HCT116 (cell line): ENCODE measurements at regions not wholly inside any gene's neighbourhood (a gene's known extent, or its start where the extent isn't known, plus 50 kb on each side); places are given as distances from the start of the nearest gene placed in this dataset.

ENCODE experiments used
- ATAC-seq: fragments of 200-7000 bp; cut with Tn5 transposase; 2 replicates; pipeline ENCODE4 v1.9.1; 2020; ENCODE audit warnings: mild to moderate bottlenecking, moderate library complexity
- BruUV-seq: library from RNA; stranded (reverse); fragments of 400-500 nt; replicated peaks from 2 replicates; lab custom pipeline; 2021; lab: Mats Ljungman, UMichigan
- CTCF ChIA-PET: fragments of 300-600 bp; sonication (Branson Sonifier 250); formaldehyde crosslinking; loops from one replicate; lab custom pipeline; 2021; ENCODE audit warnings: antibody characterized with exemption; lab: Charles Lee
- POLR2A ChIA-PET: fragments of 300-600, 350-600 bp; sonication (Branson Sonifier 250); formaldehyde crosslinking; loops from one replicate; lab custom pipeline; 2021; ENCODE audit warnings: antibody characterized with exemption; lab: Charles Lee
- RAD21 ChIA-PET, 2 experiments: fragments of 300-600 bp; sonication (Branson Sonifier 250); formaldehyde crosslinking; loops; one replicate each; lab custom pipeline; 2023; ENCODE audit warnings: low total read pairs in 2 of 2; ENCODE audit not compliant: uncharacterized antibody in 2 of 2, unreplicated experiment in 2 of 2, low non-redundant PET in 1 of 2; lab: Charles Lee
- DNase-seq: peaks from one replicate; pipeline ENCODE4 v3.0.0-alpha.2; 2010; ENCODE audit warnings: low read depth, low spot score
- H2AFZ ChIP-seq: fragments of 200-600 bp; shearing (Covaris generic), sonication (generic); 2 replicates; pipeline ENCODE4 v1.6.1; 2017; ENCODE audit warnings: low read depth, mixed run types, mixed read lengths, antibody characterized with exemption, low read length; ENCODE audit not compliant: poor library complexity, severe bottlenecking
- H3K27ac ChIP-seq: 2 replicates; pipeline ENCODE4 v1.5.1; 2012; ENCODE audit warnings: low read depth, low read length
- H3K27me3 ChIP-seq: fragments of 200-600 bp; sonication (generic); 2 replicates; pipeline ENCODE4 v1.6.1; 2016; ENCODE audit warnings: mixed run types, low read length, mixed read lengths; ENCODE audit not compliant: insufficient read depth
- H3K36me3 ChIP-seq, 2 experiments: fragments of 200-500 bp in 1 of 2; fragments of 200-600 bp in 1 of 2; sonication (Bioruptor generic) in 1 of 2; sonication (generic) in 1 of 2; 2 replicates each; pipeline versions ENCODE4 v1.5.1 to v1.6.1; 2014 to 2016; ENCODE audit warnings: low read length in 2 of 2, inconsistent platforms in 1 of 2, mixed read lengths in 1 of 2, mixed run types in 1 of 2; ENCODE audit not compliant: insufficient read depth in 2 of 2, control insufficient read depth in 1 of 2
- H3K4me1 ChIP-seq, 2 experiments: fragments of 200-600 bp in 1 of 2; sonication (generic) in 1 of 2; 2 replicates each; pipeline versions ENCODE4 v1.5.1 to v1.6.1; 2012 to 2017; ENCODE audit warnings: low read length in 2 of 2, inconsistent platforms in 1 of 2, mild to moderate bottlenecking in 1 of 2, mixed read lengths in 1 of 2, mixed run types in 1 of 2, moderate library complexity in 1 of 2; ENCODE audit not compliant: insufficient read depth in 2 of 2, control insufficient read depth in 1 of 2
- H3K4me2 ChIP-seq: fragments of 200-600 bp; sonication (generic); 2 replicates; pipeline ENCODE4 v1.6.1; 2017; ENCODE audit warnings: mixed run types, low read length, mixed read lengths
- H3K4me3 ChIP-seq, 2 experiments: fragments of 200-600 bp in 1 of 2; sonication (generic) in 1 of 2; replicated peaks in 1 of 2; 2 replicates each; pipeline ENCODE4 v1.5.1; 2011 to 2016; ENCODE audit warnings: low read length in 2 of 2, control low read depth in 1 of 2, low read depth in 1 of 2, mild to moderate bottlenecking in 1 of 2, mixed read lengths in 1 of 2, mixed run types in 1 of 2
- H3K79me2 ChIP-seq: fragments of 200-600 bp; sonication (generic); 2 replicates; pipeline ENCODE4 v1.6.1; 2017; ENCODE audit warnings: mild to moderate bottlenecking, mixed run types, low read length, moderate library complexity, mixed read lengths; ENCODE audit not compliant: insufficient read depth
- H3K9ac ChIP-seq: fragments of 200-600 bp; sonication (generic); 2 replicates; pipeline ENCODE4 v1.6.1; 2016; ENCODE audit warnings: low read length, mixed read lengths
- H3K9me2 ChIP-seq: fragments of 200-600 bp; sonication (generic), shearing (Covaris generic); 2 replicates; pipeline ENCODE4 v1.6.1; 2017; ENCODE audit warnings: mixed run types, mild to moderate bottlenecking, moderate library complexity; ENCODE audit not compliant: insufficient read depth
- H3K9me3 ChIP-seq, 2 experiments: fragments of 200-500 bp in 1 of 2; fragments of 200-600 bp in 1 of 2; sonication (Bioruptor generic) in 1 of 2; sonication (generic) in 1 of 2; 2 replicates each; pipeline ENCODE4 v1.6.1; 2014 to 2017; ENCODE audit warnings: low read length in 2 of 2, mixed read lengths in 2 of 2, inconsistent platforms in 1 of 2, low read depth in 1 of 2, mild to moderate bottlenecking in 1 of 2, mixed run types in 1 of 2, moderate library complexity in 1 of 2; ENCODE audit not compliant: control insufficient read depth in 1 of 2, insufficient read depth in 1 of 2
- H4K20me1 ChIP-seq: fragments of 200-600 bp; sonication (generic), shearing (Covaris generic); 2 replicates; pipeline ENCODE4 v1.6.1; 2017; ENCODE audit warnings: mixed run types, mild to moderate bottlenecking, moderate library complexity; ENCODE audit not compliant: insufficient read depth
- CEBPB ChIP-seq: IDR thresholded peaks from 2 replicates; pipeline ENCODE4 v1.6.1; 2012; ENCODE audit warnings: low read depth
- EGR1 ChIP-seq: IDR thresholded peaks from 2 replicates; pipeline ENCODE4 v1.6.1; 2012; ENCODE audit warnings: low read depth
- ELF1 ChIP-seq: IDR thresholded peaks from 2 replicates; pipeline ENCODE4 v1.6.1; 2012; ENCODE audit warnings: low read depth, borderline replicate concordance
- EZH2 ChIP-seq: fragments of 200-600 bp; sonication (generic); IDR thresholded peaks from 2 replicates; pipeline ENCODE4 v1.6.1; 2017; ENCODE audit warnings: antibody characterized with exemption, mixed run types
- FOSL1 ChIP-seq: IDR thresholded peaks from 2 replicates; pipeline ENCODE4 v1.6.1; 2012; ENCODE audit warnings: low read depth
- JUND ChIP-seq: IDR thresholded peaks from 2 replicates; pipeline ENCODE4 v1.6.1; 2012
- POLR2A ChIP-seq: IDR thresholded peaks from 2 replicates; pipeline ENCODE4 v1.7.0; 2011; ENCODE audit warnings: borderline replicate concordance; ENCODE audit not compliant: insufficient read depth, insufficient read length; ENCODE audit errors: extremely low read depth
- POLR2AphosphoS5 ChIP-seq: IDR thresholded peaks from 2 replicates; pipeline ENCODE4 v1.6.1; 2011; ENCODE audit warnings: mild to moderate bottlenecking, low read depth, low read length, moderate library complexity
- SIN3A ChIP-seq: IDR thresholded peaks from 2 replicates; pipeline ENCODE4 v1.6.1; 2012; ENCODE audit warnings: low read depth
- SP1 ChIP-seq: IDR thresholded peaks from 2 replicates; pipeline ENCODE4 v1.6.1; 2012; ENCODE audit warnings: low read depth
- SRF ChIP-seq: IDR thresholded peaks from 2 replicates; pipeline ENCODE4 v1.6.1; 2012; ENCODE audit warnings: low read depth
- YY1 ChIP-seq: IDR thresholded peaks from 2 replicates; pipeline ENCODE4 v1.6.1; 2011; ENCODE audit warnings: low read length, low read depth, moderate library complexity, mild to moderate bottlenecking; ENCODE audit not compliant: insufficient replicate concordance; ENCODE audit errors: extremely low read depth
- ZNF274 ChIP-seq: fragments of 200-500 bp; sonication (Bioruptor generic); IDR thresholded peaks from 2 replicates; pipeline ENCODE4 v1.6.1; 2014; ENCODE audit warnings: mild to moderate bottlenecking, low read depth, low read length, inconsistent platforms
- intact Hi-C: fragments of 100-400 bp; cut with micrococcal nuclease; formaldehyde crosslinking; loops from 2 replicates; pipeline ENCODE4 v1.10.0; 2022
- TF ChIP-seq, protein P1 (sequence below): IDR thresholded peaks from 2 replicates; pipeline ENCODE4 v1.6.1; 2012
- TF ChIP-seq, protein P2 (sequence below), 3 experiments: fragments of 200-600 bp in 1 of 3; sonication (generic) in 1 of 3; IDR thresholded peaks in 2 of 3; conservative IDR thresholded peaks in 1 of 3; 2 replicates each; pipeline ENCODE4 v1.5.1; 2012 to 2017; ENCODE audit warnings: low read depth in 2 of 3, low read length in 2 of 3, antibody characterized with exemption in 1 of 3, borderline replicate concordance in 1 of 3, control low read depth in 1 of 3, mild to moderate bottlenecking in 1 of 3, mixed read lengths in 1 of 3, mixed run types in 1 of 3, moderate library complexity in 1 of 3; ENCODE audit not compliant: insufficient read depth in 1 of 3
- TF ChIP-seq, protein P3 (sequence below): IDR thresholded peaks from 2 replicates; pipeline ENCODE4 v1.6.1; 2012

- H3K36me3 ChIP-seq = no peaks in the 10 kb centered on the region
- RAD21 ChIA-PET = no interaction called here
- H3K4me2 ChIP-seq = no peak overlapping the region
- no peak for ATAC-seq
- H2AFZ ChIP-seq = no peak overlapping the region
- no peak overlapping the region for H3K4me3 ChIP-seq
- intact Hi-C loops = no loop called here
- no peaks in the 10 kb centered on the region for H4K20me1 ChIP-seq
- H3K9ac ChIP-seq = no peak overlapping the region
- POLR2A ChIA-PET = no interaction called here
- peaks cover 5 to 10% of the 10 kb centered on the region in 2 experiments; a peak in 3 of 4 replicates for H3K9me3 ChIP-seq
- H3K27ac ChIP-seq = no peak overlapping the region
- no peaks in the 10 kb centered on the region for H3K4me1 ChIP-seq
- H3K27me3 ChIP-seq = no peaks in the 10 kb centered on the region
- H3K79me2 ChIP-seq = no peaks in the 10 kb centered on the region
- CTCF ChIA-PET = no interaction called here
- no peaks in the 10 kb centered on the region for H3K9me2 ChIP-seq
- BruUV-seq = no TSS peak
- DNase-seq = no peak
- TF ChIP-seq SRF (no peak), YY1 (no peak), CEBPB (no peak), SP1 (no peak), EGR1 (no peak), FOSL1 (no peak), POLR2A (no peak), SIN3A (no peak), EZH2 (no peak), JUND (no peak), ELF1 (no peak), ZNF274 (no peak), POLR2AphosphoS5 (no peak)
- TF ChIP-seq, protein P1, sequence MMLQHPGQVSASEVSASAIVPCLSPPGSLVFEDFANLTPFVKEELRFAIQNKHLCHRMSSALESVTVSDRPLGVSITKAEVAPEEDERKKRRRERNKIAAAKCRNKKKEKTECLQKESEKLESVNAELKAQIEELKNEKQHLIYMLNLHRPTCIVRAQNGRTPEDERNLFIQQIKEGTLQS = no peak
- TF ChIP-seq, protein P2, sequence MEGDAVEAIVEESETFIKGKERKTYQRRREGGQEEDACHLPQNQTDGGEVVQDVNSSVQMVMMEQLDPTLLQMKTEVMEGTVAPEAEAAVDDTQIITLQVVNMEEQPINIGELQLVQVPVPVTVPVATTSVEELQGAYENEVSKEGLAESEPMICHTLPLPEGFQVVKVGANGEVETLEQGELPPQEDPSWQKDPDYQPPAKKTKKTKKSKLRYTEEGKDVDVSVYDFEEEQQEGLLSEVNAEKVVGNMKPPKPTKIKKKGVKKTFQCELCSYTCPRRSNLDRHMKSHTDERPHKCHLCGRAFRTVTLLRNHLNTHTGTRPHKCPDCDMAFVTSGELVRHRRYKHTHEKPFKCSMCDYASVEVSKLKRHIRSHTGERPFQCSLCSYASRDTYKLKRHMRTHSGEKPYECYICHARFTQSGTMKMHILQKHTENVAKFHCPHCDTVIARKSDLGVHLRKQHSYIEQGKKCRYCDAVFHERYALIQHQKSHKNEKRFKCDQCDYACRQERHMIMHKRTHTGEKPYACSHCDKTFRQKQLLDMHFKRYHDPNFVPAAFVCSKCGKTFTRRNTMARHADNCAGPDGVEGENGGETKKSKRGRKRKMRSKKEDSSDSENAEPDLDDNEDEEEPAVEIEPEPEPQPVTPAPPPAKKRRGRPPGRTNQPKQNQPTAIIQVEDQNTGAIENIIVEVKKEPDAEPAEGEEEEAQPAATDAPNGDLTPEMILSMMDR (IDR thresholded peaks at IDR 0.05 in 2 of 3, conservative IDR thresholded peaks at IDR 0.05 in 1 of 3; ENCODE audit: borderline replicate concordance in 1 of 3, insufficient read depth in 1 of 3, low read depth in 2 of 3, low read length in 2 of 3) = no peak
- TF ChIP-seq, protein P3, sequence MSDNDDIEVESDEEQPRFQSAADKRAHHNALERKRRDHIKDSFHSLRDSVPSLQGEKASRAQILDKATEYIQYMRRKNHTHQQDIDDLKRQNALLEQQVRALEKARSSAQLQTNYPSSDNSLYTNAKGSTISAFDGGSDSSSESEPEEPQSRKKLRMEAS = no peak
Measured at GRCh38 chr5:30725073-30725472, 468.4 kb upstream of the CDH6 start.
